Mesenchymal stem cell (in vitro differentiated cells and primary cell): ENCODE measurements at regions not wholly inside any gene's neighbourhood (a gene's known extent, or its start where the extent isn't known, plus 50 kb on each side); places are given as distances from the start of the nearest gene placed in this dataset.

ENCODE experiments used
- DNase-seq: peaks from one replicate; pipeline ENCODE4 v3.0.0-alpha.2; 2013
- H2AFZ ChIP-seq: one replicate; pipeline ENCODE4 v1.6.1; 2013; ENCODE audit warnings: low read depth, mild to moderate bottlenecking, control low read depth, inconsistent platforms, low read length, moderate library complexity
- H2AK5ac ChIP-seq: 2 replicates; pipeline ENCODE4 v1.6.1; 2013; ENCODE audit warnings: low read length, moderate library complexity, mild to moderate bottlenecking, inconsistent platforms; ENCODE audit not compliant: severe bottlenecking
- H2BK120ac ChIP-seq: one replicate; pipeline ENCODE4 v1.6.1; 2013; ENCODE audit warnings: low read depth, mild to moderate bottlenecking, inconsistent platforms, low read length, moderate library complexity
- H2BK12ac ChIP-seq, 2 experiments: one replicate each; pipeline ENCODE4 v1.6.1; 2013; ENCODE audit warnings: inconsistent platforms in 2 of 2, low read length in 2 of 2, mild to moderate bottlenecking in 2 of 2, moderate library complexity in 2 of 2, control low read depth in 1 of 2
- H2BK15ac ChIP-seq: one replicate; pipeline ENCODE4 v1.6.1; 2013; ENCODE audit warnings: mild to moderate bottlenecking, low read depth, inconsistent platforms; ENCODE audit not compliant: poor library complexity, severe bottlenecking
- H2BK5ac ChIP-seq: 2 replicates; pipeline ENCODE4 v1.6.1; 2013; ENCODE audit warnings: low read depth, mild to moderate bottlenecking, low read length, control low read depth, inconsistent platforms; ENCODE audit not compliant: poor library complexity, severe bottlenecking
- H3K14ac ChIP-seq, 2 experiments: one replicate each; pipeline ENCODE4 v1.6.1; 2013; ENCODE audit warnings: inconsistent platforms in 2 of 2, low read length in 2 of 2, control low read depth in 1 of 2, mild to moderate bottlenecking in 1 of 2, moderate library complexity in 1 of 2
- H3K18ac ChIP-seq, 2 experiments: one replicate each; pipeline ENCODE4 v1.6.1; 2013; ENCODE audit warnings: inconsistent platforms in 2 of 2, low read length in 2 of 2, control low read depth in 1 of 2, low read depth in 1 of 2, mild to moderate bottlenecking in 1 of 2
- H3K23ac ChIP-seq, 2 experiments: one replicate each; pipeline ENCODE4 v1.6.1; 2013; ENCODE audit warnings: inconsistent platforms in 2 of 2, low read length in 2 of 2, mild to moderate bottlenecking in 2 of 2, moderate library complexity in 2 of 2, control low read depth in 1 of 2
- H3K27ac ChIP-seq: 2 replicates; pipeline ENCODE4 v1.5.1; 2013; ENCODE audit warnings: mild to moderate bottlenecking, moderate library complexity, low read length, control low read depth, inconsistent platforms; ENCODE audit not compliant: poor library complexity, severe bottlenecking
- H3K27me3 ChIP-seq, 2 experiments: 2 replicates each; pipeline versions ENCODE4 v1.6.1 to v1.7.0; 2013; ENCODE audit warnings: low read length in 2 of 2, mild to moderate bottlenecking in 2 of 2, moderate library complexity in 2 of 2, control low read depth in 1 of 2, inconsistent platforms in 1 of 2; ENCODE audit not compliant: control insufficient read depth in 1 of 2, insufficient read depth in 1 of 2
- H3K36me3 ChIP-seq, 2 experiments: 2 replicates each; pipeline versions ENCODE4 v1.6.1 to v1.7.0; 2013; ENCODE audit warnings: low read length in 2 of 2, control low read depth in 1 of 2, inconsistent platforms in 1 of 2, low read depth in 1 of 2, mild to moderate bottlenecking in 1 of 2; ENCODE audit not compliant: insufficient read depth in 2 of 2, control insufficient read depth in 1 of 2
- H3K4ac ChIP-seq, 2 experiments: one replicate each; pipeline ENCODE4 v1.6.1; 2013; ENCODE audit warnings: inconsistent platforms in 2 of 2, low read length in 2 of 2, mild to moderate bottlenecking in 2 of 2, moderate library complexity in 2 of 2, control low read depth in 1 of 2, low read depth in 1 of 2
- H3K4me1 ChIP-seq: 2 replicates; pipeline ENCODE4 v1.6.1; 2013; ENCODE audit warnings: low read depth, low read length, control low read depth; ENCODE audit not compliant: control insufficient read depth, insufficient read depth
- H3K4me2 ChIP-seq: 2 replicates; pipeline ENCODE4 v1.6.1; 2013; ENCODE audit warnings: low read length, mild to moderate bottlenecking, inconsistent platforms; ENCODE audit not compliant: poor library complexity, severe bottlenecking
- H3K4me3 ChIP-seq, 2 experiments: 2 replicates each; pipeline versions ENCODE4 v1.5.1 to v1.7.0; 2013; ENCODE audit warnings: low read length in 2 of 2, mild to moderate bottlenecking in 2 of 2, control low read depth in 1 of 2, low read depth in 1 of 2; ENCODE audit not compliant: insufficient read depth in 1 of 2
- H3K79me1 ChIP-seq: replicated peaks from 2 replicates; pipeline ENCODE4 v1.6.1; 2013; ENCODE audit warnings: mild to moderate bottlenecking, control low read depth, low read length, inconsistent platforms; ENCODE audit not compliant: poor library complexity, severe bottlenecking
- H3K9ac ChIP-seq: 2 replicates; pipeline ENCODE4 v1.7.0; 2013; ENCODE audit warnings: mild to moderate bottlenecking, low read length, moderate library complexity
- H3K9me3 ChIP-seq: 2 replicates; pipeline ENCODE4 v1.7.0; 2013; ENCODE audit warnings: mild to moderate bottlenecking, low read length; ENCODE audit not compliant: control insufficient read depth
- H4K8ac ChIP-seq: one replicate; pipeline ENCODE4 v1.6.1; 2013; ENCODE audit warnings: inconsistent platforms, mild to moderate bottlenecking, low read length, moderate library complexity
- H4K91ac ChIP-seq: one replicate; pipeline ENCODE4 v1.6.1; 2013; ENCODE audit warnings: mild to moderate bottlenecking, low read length, inconsistent platforms
- WGBS: methylation state at CpG from one replicate; pipeline ENCODE4 v1.1.7; 2013; ENCODE audit warnings: mixed read lengths; 5-methylcytosine and 5-hydroxymethylcytosine counted together

- no peaks in the 10 kb centered on the region for H3K79me1 ChIP-seq
- H2BK120ac ChIP-seq: no peak overlapping the region
- no peak overlapping the region for H3K27ac ChIP-seq
- H3K4ac ChIP-seq: no peak overlapping the region
- H3K14ac ChIP-seq: no peak overlapping the region
- WGBS: 80% methylated on average over 1 of the region's 6 CpGs
- no peaks in the 10 kb centered on the region for H3K9me3 ChIP-seq
- H2BK12ac ChIP-seq: no peak overlapping the region
- H3K27me3 ChIP-seq: no peaks in the 10 kb centered on the region
- H3K4me3 ChIP-seq: no peak overlapping the region
- no peak overlapping the region for H2AK5ac ChIP-seq
- H2BK15ac ChIP-seq: no peak overlapping the region
- no peak overlapping the region for H2BK5ac ChIP-seq
- no peak overlapping the region for H3K4me2 ChIP-seq
- H3K9ac ChIP-seq: no peak overlapping the region
- DNase-seq: no peak
- no peak overlapping the region for H2AFZ ChIP-seq
- no peak overlapping the region for H4K91ac ChIP-seq
- H3K23ac ChIP-seq: no peak overlapping the region
- H3K36me3 ChIP-seq: no peaks in the 10 kb centered on the region
- H3K4me1 ChIP-seq: no peaks in the 10 kb centered on the region
- no peak overlapping the region for H4K8ac ChIP-seq
- no peak overlapping the region for H3K18ac ChIP-seq
Observed at GRCh38 chr3:18725668-18726407, 300.7 kb upstream of the SATB1 start.

DNA sequence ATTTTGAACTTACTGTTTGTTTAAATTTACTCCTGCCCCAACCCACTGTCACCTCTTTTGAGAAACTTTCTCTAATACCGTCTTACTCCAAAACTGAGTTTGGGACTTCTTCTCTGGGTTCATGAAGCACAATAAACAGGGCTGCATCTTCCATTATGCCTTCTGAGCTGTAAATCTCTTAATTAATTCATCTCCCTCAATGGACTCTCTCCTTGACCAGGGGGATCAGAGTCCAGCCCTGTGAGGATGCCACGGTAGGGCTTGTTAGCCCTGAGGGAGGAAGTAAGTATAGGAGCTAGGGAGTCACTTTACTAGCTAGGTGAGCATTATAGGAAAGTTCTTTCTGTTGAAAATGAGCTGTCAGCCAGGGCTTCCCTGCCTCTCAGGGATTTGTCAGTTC lies 299.3 kb upstream of the SATB1 start:
- Histone ChIP-seq H3K14ac (no peak overlapping the region), H3K9ac (no peak overlapping the region), H3K23ac (no peak overlapping the region), H3K27ac (no peak overlapping the region), H3K4me1 (no peaks in the 10 kb centered on the region), H3K4me3 (no peak overlapping the region), H3K36me3 (no peaks in the 10 kb centered on the region), H3K18ac (no peak overlapping the region), H2BK15ac (no peak overlapping the region), H2AK5ac (no peak overlapping the region), H3K9me3 (no peaks in the 10 kb centered on the region), H2BK5ac (no peak overlapping the region), H3K27me3 (no peaks in the 10 kb centered on the region), H2BK12ac (no peak overlapping the region), H3K4me2 (no peak overlapping the region), H4K8ac (no peak overlapping the region), H3K79me1 (no peaks in the 10 kb centered on the region), H2BK120ac (no peak overlapping the region), H2AFZ (no peak overlapping the region), H3K4ac (no peak overlapping the region), H4K91ac (no peak overlapping the region)
- 92% methylated on average over 2 of the region's 2 CpGs for whole genome bisulfite sequencing
- no peak for DNase-seq

- H2AFZ ChIP-seq: no peak overlapping the region
- no peak overlapping the region for H3K18ac ChIP-seq
- no peak overlapping the region for H3K27ac ChIP-seq
- H2BK5ac ChIP-seq: no peak overlapping the region
- H4K8ac ChIP-seq: no peak overlapping the region
- H2BK120ac ChIP-seq: no peak overlapping the region
- no peak overlapping the region for H3K4me3 ChIP-seq
- no peaks in the 10 kb centered on the region for H3K9me3 ChIP-seq
- H2BK12ac ChIP-seq: no peak overlapping the region
- no peak for DNase-seq
- H3K9ac ChIP-seq: no peak overlapping the region
- no peak overlapping the region for H2AK5ac ChIP-seq
- no peak overlapping the region for H4K91ac ChIP-seq
- no peak overlapping the region for H3K4ac ChIP-seq
- no peaks in the 10 kb centered on the region for H3K4me1 ChIP-seq
- H3K4me2 ChIP-seq: no peak overlapping the region
- WGBS: 85% methylated on average over 1 of the region's 1 CpG
- no peaks in the 10 kb centered on the region for H3K27me3 ChIP-seq
- no peaks in the 10 kb centered on the region for H3K79me1 ChIP-seq
- no peak overlapping the region for H2BK15ac ChIP-seq
- no peaks in the 10 kb centered on the region for H3K36me3 ChIP-seq
- no peak overlapping the region for H3K23ac ChIP-seq
- no peak overlapping the region for H3K14ac ChIP-seq
Observed at GRCh38 chr3:18723206-18723810, 298.2 kb upstream of the SATB1 start.

GRCh38 chr3:18720543-18720942 lies 295.4 kb upstream of the SATB1 start:
- Histone ChIP-seq H2AK5ac (no peak overlapping the region), H2BK15ac (no peak overlapping the region), H2BK12ac (no peak overlapping the region), H3K27me3 (no peaks in the 10 kb centered on the region), H4K91ac (no peak overlapping the region), H3K27ac (no peak overlapping the region), H2AFZ (no peak overlapping the region), H3K4me3 (no peak overlapping the region), H3K36me3 (no peaks in the 10 kb centered on the region), H3K9me3 (no peaks in the 10 kb centered on the region), H3K14ac (no peak overlapping the region), H3K79me1 (no peaks in the 10 kb centered on the region), H2BK120ac (no peak overlapping the region), H3K23ac (no peak overlapping the region), H3K18ac (no peak overlapping the region), H3K4ac (no peak overlapping the region), H4K8ac (no peak overlapping the region), H3K4me1 (no peaks in the 10 kb centered on the region), H2BK5ac (no peak overlapping the region), H3K4me2 (no peak overlapping the region), H3K9ac (no peak overlapping the region)
- DNase-seq: no peak
- WGBS: 82% methylated on average over 4 of the region's 5 CpGs
